Neutrophil (primary cell): ENCODE measurements at regions not wholly inside any gene's neighbourhood (a gene's known extent, or its start where the extent isn't known, plus 50 kb on each side); places are given as distances from the start of the nearest gene placed in this dataset.

Experiments used
- H3K27ac ChIP-seq: fragments of 200-600 bp; sonication (generic); 2 replicates; pipeline ENCODE4 v1.5.1; 2016; ENCODE audit warnings: mild to moderate bottlenecking, moderate library complexity
- H3K27me3 ChIP-seq: fragments of 200-600 bp; sonication (generic); 2 replicates; pipeline ENCODE4 v1.6.0; 2016; ENCODE audit warnings: mild to moderate bottlenecking
- H3K36me3 ChIP-seq: fragments of 200-600 bp; sonication (generic); 2 replicates; pipeline ENCODE4 v1.5.1; 2017
- H3K4me1 ChIP-seq, 2 experiments: fragments of 200-600 bp in 1 of 2; sonication (generic) in 1 of 2; 1 replicate in 1 of 2; 2 replicates in 1 of 2; pipeline versions ENCODE4 v1.5.1 to v1.6.1; 2013 to 2016; ENCODE audit warnings: low read depth in 1 of 2, low read length in 1 of 2, mild to moderate bottlenecking in 1 of 2, moderate library complexity in 1 of 2; ENCODE audit not compliant: control insufficient read depth in 1 of 2, insufficient read depth in 1 of 2
- H3K4me3 ChIP-seq, 2 experiments: fragments of 200-600 bp in 1 of 2; sonication (generic) in 1 of 2; 1 replicate in 1 of 2; 2 replicates in 1 of 2; pipeline ENCODE4 v1.5.1; 2013 to 2016; ENCODE audit warnings: low read depth in 1 of 2, low read length in 1 of 2, mild to moderate bottlenecking in 1 of 2, moderate library complexity in 1 of 2
- H3K9me3 ChIP-seq: fragments of 200-600 bp; sonication (generic); 2 replicates; pipeline ENCODE4 v1.5.1; 2016
- CTCF ChIP-seq: fragments of 200-600 bp; sonication (generic); IDR thresholded peaks from 2 replicates; pipeline ENCODE4 v1.5.1; 2016; ENCODE audit warnings: antibody characterized with exemption

GRCh38 chr6:20024978-20025377 is 187.3 kb downstream of the MBOAT1 start:
- Histone ChIP-seq H3K4me1 (peaks cover 24 to 33% of the 10 kb centered on the region in 2 experiments), H3K27me3 (peaks cover 10% of the 10 kb centered on the region), H3K27ac (no peak overlapping the region), H3K36me3 (no peaks in the 10 kb centered on the region), H3K9me3 (no peaks in the 10 kb centered on the region), H3K4me3 (no peak overlapping the region)
- TF ChIP-seq CTCF = no peak

- H3K9me3 ChIP-seq = no peaks in the 10 kb centered on the region
- H3K36me3 ChIP-seq = no peaks in the 10 kb centered on the region
- peaks cover 10% of the 10 kb centered on the region for H3K27me3 ChIP-seq
- no peak overlapping the region for H3K4me3 ChIP-seq
- TF ChIP-seq CTCF = no peak
- H3K4me1 ChIP-seq = peaks cover 24 to 33% of the 10 kb centered on the region in 2 experiments
- no peak overlapping the region for H3K27ac ChIP-seq
Measured at GRCh38 chr6:20025681-20026080, 186.6 kb downstream of the MBOAT1 start.

- H3K9me3 ChIP-seq = no peaks in the 10 kb centered on the region
- H3K36me3 ChIP-seq = no peaks in the 10 kb centered on the region
- H3K4me3 ChIP-seq = no peak overlapping the region
- peaks cover 18% of the 10 kb centered on the region for H3K27me3 ChIP-seq
- no peak overlapping the region for H3K27ac ChIP-seq
- peaks cover 24 to 33% of the 10 kb centered on the region in 2 experiments for H3K4me1 ChIP-seq
- TF ChIP-seq CTCF = no peak
Measured at GRCh38 chr6:20028143-20028542, 184.1 kb downstream of the MBOAT1 start.

- H3K4me1 ChIP-seq = peaks cover 24 to 32% of the 10 kb centered on the region in 2 experiments
Measured at GRCh38 chr6:20028562-20028961, 183.7 kb downstream of the MBOAT1 start.

GRCh38 chr6:20029979-20030378 is 182.3 kb downstream of the MBOAT1 start:
- Histone ChIP-seq H3K27ac (no peak overlapping the region), H3K9me3 (no peaks in the 10 kb centered on the region), H3K36me3 (no peaks in the 10 kb centered on the region), H3K4me3 (no peak overlapping the region), H3K4me1 (peaks cover 12 to 18% of the 10 kb centered on the region in 2 experiments), H3K27me3 (peaks cover 8% of the 10 kb centered on the region)
- TF ChIP-seq CTCF = no peak

More at GRCh38 chr6:20028562-20028961, 183.7 kb downstream of the MBOAT1 start:
- Histone ChIP-seq H3K9me3 (no peaks in the 10 kb centered on the region), H3K4me3 (no peak overlapping the region), H3K27me3 (peaks cover 18% of the 10 kb centered on the region), H3K36me3 (no peaks in the 10 kb centered on the region), H3K27ac (no peak overlapping the region)
- no peak for TF ChIP-seq CTCF

- H3K27me3 ChIP-seq = peaks cover 8% of the 10 kb centered on the region
- H3K36me3 ChIP-seq = no peaks in the 10 kb centered on the region
- no peak overlapping the region for H3K27ac ChIP-seq
- no peak overlapping the region for H3K4me3 ChIP-seq
- no peak for TF ChIP-seq CTCF
- peaks cover 12 to 17% of the 10 kb centered on the region in 2 experiments for H3K4me1 ChIP-seq
- H3K9me3 ChIP-seq = no peaks in the 10 kb centered on the region
Measured at GRCh38 chr6:20031342-20031741, 180.9 kb downstream of the MBOAT1 start.
